ENCODE measurements at regions not wholly inside any gene's neighbourhood (a gene's known extent, or its start where the extent isn't known, plus 50 kb on each side); places are given as distances from the start of the nearest gene placed in this dataset.

GRCh38 chr7:15782656-15783055 lies 96.2 kb upstream of the MEOX2 start:
- DNase-seq (ENCODE audit: extremely low read depth in 1 of 2, low read depth in 1 of 2): no peak

GRCh38 chr7:15781944-15782343 lies 95.5 kb upstream of the MEOX2 start:
- no peak for DNase-seq (ENCODE audit: extremely low read depth in 1 of 2, low read depth in 1 of 2)

- DNase-seq (ENCODE audit: extremely low read depth in 1 of 2, low read depth in 1 of 2): no peak
Observed at GRCh38 chr7:15780271-15780670, 93.8 kb upstream of the MEOX2 start.

- DNase-seq (ENCODE audit: extremely low read depth in 1 of 2, low read depth in 1 of 2): no peak
Observed at GRCh38 chr7:15778191-15778590, 91.7 kb upstream of the MEOX2 start.

- DNase-seq (ENCODE audit: extremely low read depth in 1 of 2, low read depth in 1 of 2): no peak
Observed at GRCh38 chr7:15765753-15766152, 79.3 kb upstream of the MEOX2 start.

- no peak for DNase-seq (ENCODE audit: extremely low read depth in 1 of 2, low read depth in 1 of 2)
Observed at GRCh38 chr7:15764851-15765382, 78.4 kb upstream of the MEOX2 start.

- DNase-seq (ENCODE audit: extremely low read depth in 1 of 2, low read depth in 1 of 2): no peak
Observed at GRCh38 chr7:15764010-15764409, 77.5 kb upstream of the MEOX2 start.

- no peak for DNase-seq (ENCODE audit: extremely low read depth in 1 of 2, low read depth in 1 of 2)
Observed at GRCh38 chr7:15757041-15758000, 70.8 kb upstream of the MEOX2 start.

- no peak for DNase-seq (ENCODE audit: extremely low read depth in 1 of 2, low read depth in 1 of 2)
Observed at GRCh38 chr7:15755061-15755460, 68.6 kb upstream of the MEOX2 start.

- DNase-seq (ENCODE audit: extremely low read depth in 1 of 2, low read depth in 1 of 2): no peak
Observed at GRCh38 chr7:15753887-15754579, 67.5 kb upstream of the MEOX2 start.

GRCh38 chr7:15752377-15752776 lies 65.9 kb upstream of the MEOX2 start:
- no peak for DNase-seq (ENCODE audit: extremely low read depth in 1 of 2, low read depth in 1 of 2)

- no peak for DNase-seq (ENCODE audit: extremely low read depth in 1 of 2, low read depth in 1 of 2)
Observed at GRCh38 chr7:15751191-15751701, 64.8 kb upstream of the MEOX2 start.

- DNase-seq (ENCODE audit: extremely low read depth in 1 of 2, low read depth in 1 of 2): no peak
Observed at GRCh38 chr7:15750727-15751126, 64.2 kb upstream of the MEOX2 start.

GRCh38 chr7:15749631-15750030 lies 63.1 kb upstream of the MEOX2 start:
- no peak for DNase-seq (ENCODE audit: extremely low read depth in 1 of 2, low read depth in 1 of 2)

GRCh38 chr7:15747712-15748111 lies 61.2 kb upstream of the MEOX2 start:
- no peak for DNase-seq (ENCODE audit: extremely low read depth in 1 of 2, low read depth in 1 of 2)

GRCh38 chr7:15747301-15747700 lies 60.8 kb upstream of the MEOX2 start:
- DNase-seq (ENCODE audit: extremely low read depth in 1 of 2, low read depth in 1 of 2): no peak

GRCh38 chr7:15743926-15744480 lies 57.5 kb upstream of the MEOX2 start:
- DNase-seq (ENCODE audit: extremely low read depth in 1 of 2, low read depth in 1 of 2): no peak

GRCh38 chr7:15737601-15738000 lies 51.1 kb upstream of the MEOX2 start:
- no peak for DNase-seq (ENCODE audit: extremely low read depth in 1 of 2, low read depth in 1 of 2)

Measured in stimulated activated CD8-positive, alpha-beta memory T cell treated with anti-CD3 and anti-CD28 coated beads, Interleukin-7, amount 100 ng/mL, for 48 hours (primary cell).